Activated gamma-delta T cell treated with anti-CD3 and anti-CD28 coated beads, Interleukin-2, amount 50 U/mL, for 16 hours (primary cell): ENCODE measurements at regions not wholly inside any gene's neighbourhood (a gene's known extent, or its start where the extent isn't known, plus 50 kb on each side); places are given as distances from the start of the nearest gene placed in this dataset.
"Not testable (repeated sequence)": the region's sequence is repeated elsewhere in the genome, so short reads cannot be mapped to it uniquely, and the experiment has no call there.

ENCODE experiments used
- DNase-seq: peaks from one replicate; pipeline ENCODE4 v3.0.0-alpha.2; 2020; ENCODE audit warnings: low read depth

DNA sequence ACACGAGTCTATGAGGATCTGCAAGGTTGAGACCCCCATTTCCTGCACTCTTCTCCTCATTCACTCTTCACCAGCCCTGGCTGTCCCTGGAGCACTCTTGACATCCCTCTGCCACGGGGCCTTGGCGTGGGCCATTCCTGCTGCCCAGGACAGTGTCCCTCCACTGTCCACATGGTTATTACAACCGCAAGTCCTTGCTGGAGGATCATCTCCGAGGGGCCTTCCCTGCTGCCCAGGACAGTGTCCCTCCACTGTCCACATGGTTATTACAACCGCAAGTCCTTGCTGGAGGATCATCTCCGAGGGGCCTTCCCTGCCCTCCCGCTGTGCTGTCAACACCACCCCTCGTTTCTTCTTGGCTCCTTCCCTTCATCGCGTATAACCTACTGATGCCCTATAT is 850.7 kb downstream of the TBC1D22A start:
- DNase-seq, result not testable (repeated sequence)

DNA sequence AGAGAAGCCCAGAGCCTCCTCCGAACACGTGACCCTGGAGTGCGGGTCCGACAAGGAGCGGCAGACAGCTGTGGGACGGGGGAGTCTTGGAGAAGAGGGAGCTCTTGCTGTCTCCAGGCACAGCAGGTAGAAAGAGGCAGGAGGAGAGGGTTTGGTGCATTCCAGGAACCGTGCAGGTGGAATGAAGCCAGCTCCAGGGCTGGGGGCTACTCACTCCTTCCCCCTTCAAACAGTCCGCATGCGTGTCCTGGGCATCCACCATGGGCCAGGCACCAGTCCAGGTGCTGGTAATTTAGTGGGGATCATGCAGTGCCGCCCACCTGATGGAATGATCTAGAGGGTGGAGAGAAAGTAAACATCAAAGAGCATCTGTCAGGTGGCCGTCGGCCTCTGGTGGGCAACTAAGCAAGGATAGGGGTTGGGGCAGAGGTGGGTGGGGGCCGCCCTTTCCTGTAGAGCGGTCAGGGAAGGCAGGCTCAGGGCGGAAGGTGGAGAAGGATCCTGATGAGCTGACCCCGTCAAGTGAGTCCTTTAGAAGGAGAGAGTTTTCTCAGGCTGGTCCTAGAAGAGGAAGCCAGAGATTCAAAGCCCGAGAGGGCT is 850.0 kb downstream of the TBC1D22A start:
- no peak for DNase-seq

DNA sequence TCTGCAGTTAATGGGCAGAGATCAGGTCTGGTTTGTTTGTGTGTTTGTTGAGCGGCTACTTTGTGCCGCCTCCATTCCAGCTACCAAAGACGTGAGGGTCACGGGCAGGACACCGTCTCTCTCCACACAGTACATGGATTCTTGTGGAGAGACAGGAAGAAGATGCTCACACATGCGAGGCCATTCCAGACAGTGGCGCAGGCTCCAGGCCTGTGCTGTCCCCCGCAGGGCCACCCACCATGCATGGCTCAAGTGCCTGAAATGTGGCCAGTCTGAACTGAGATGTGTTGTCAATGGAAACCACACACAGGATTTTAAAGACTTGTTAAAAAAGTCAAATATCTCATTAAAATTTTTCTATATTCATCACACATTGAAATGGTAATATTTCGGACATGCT is 848.3 kb downstream of the TBC1D22A start:
- DNase-seq, result no peak

DNA sequence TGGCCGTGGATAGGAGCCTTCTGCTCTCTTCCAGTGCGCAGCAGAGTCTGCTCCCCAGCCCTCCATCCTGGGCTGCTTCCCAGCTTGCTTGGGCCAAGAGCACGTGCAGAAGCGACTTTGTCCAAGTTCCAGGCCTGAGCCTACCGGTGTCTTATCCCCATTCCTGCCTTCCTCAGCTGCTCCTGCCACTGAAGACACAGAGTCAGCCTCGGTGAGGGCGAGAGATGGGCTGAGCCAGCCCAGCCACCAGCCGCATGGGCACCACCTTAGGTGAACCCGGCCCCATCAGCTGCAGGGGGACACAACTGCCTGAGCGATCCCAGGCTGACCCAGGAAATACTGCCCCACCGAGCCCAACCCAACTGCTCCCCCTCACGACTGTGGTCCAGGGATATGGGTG is 847.8 kb downstream of the TBC1D22A start:
- DNase-seq, result no peak

DNA sequence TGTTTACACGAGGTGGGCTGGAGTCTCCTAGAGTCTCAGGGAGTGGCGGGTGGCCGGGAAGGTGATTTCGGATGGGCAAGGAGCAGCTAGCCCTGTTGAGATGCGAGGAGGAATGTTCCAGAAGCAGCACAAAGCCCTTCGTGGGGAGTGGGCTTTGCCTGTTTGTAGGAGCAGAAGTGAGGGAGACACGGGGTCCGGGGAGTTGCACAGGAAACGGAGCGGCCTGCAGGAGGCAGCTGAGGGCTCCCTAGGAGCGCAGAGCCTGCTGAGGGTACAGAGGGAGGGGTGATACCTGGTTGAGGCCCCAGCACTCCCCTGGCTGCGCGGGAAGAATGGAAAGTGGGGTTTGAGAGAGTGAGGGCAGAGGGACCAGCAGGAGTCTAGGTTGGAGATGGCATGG is 847.2 kb downstream of the TBC1D22A start:
- no peak for DNase-seq

DNA sequence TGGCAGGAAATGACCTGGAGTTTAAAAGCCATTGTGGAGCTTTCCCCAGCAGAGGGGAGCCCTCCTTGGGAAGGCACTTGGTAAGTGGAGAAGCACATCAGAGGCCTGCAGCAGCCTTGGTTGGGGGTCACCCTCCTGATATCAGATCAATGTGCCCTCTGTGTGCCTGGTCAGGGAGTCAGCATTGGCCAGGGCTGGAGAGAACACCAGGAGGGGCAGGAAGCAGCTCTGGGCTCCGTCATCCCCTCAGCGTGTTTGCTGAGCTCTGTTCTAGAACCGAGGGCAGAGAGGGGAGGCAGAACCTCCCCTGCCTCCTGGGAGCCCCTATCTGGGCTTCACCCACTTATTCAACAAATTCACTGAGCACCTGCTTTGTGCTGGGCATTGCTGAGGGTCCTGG is 846.0 kb downstream of the TBC1D22A start:
- DNase-seq, result no peak

DNA sequence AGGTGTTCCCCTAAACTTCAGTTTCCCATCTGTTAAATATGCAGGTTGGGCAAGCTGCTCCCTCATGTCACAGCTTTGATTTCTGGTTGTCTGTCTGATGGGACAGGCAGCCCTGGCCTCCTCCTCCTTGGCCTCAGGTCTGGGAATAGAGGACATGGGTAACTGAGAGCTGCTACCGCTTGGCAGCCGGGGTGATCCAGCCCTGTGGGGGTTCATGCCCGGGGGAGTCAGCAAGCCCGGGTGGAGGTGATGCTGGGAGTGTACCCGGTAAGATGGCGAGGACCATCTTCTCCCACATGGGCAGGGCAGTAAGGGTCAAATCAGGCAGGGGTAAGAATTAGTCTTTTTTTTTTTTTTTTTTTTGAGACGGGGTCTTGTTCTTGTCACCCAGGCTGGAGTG is 845.0 kb downstream of the TBC1D22A start:
- no peak for DNase-seq

DNA sequence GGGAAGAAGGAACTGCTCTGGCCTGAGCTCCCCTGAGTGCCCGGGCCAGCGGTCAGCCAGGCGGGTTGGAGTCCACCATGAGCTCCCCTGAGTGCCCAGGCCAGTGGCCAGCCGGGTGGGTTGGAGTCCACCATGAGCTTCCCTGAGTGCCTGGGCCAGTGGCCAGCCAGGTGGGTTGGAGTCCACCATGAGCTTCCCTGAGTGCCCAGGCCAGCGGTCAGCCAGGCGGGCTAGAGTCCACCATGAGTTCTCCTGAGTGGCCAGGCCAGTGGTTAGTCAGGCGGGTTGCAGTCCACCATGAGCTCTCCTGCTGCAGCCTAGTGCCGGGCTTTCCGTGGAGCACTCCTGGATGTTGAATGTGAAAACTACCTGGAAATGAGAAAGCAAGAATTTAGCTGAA is 844.0 kb downstream of the TBC1D22A start:
- no peak for DNase-seq

DNA sequence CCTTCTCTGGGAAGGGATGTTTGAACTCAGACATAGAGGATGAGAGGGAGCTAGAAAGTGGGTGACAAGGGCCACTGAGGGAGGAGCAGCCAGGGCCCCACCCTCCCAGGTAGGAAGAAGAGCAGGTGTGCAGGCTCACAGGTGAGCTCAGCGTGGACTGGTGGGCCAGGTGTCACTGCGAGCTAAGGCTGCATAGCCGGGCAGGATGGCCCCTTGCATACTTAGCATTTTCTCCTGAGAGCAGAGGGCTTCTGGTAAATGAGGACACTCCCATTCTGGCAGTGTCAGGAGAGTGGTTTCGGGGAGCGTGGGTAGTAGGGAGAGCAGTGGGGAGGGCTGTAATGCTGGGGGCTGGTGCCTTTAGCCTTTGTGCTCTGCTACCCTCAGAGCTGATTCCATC is 843.4 kb downstream of the TBC1D22A start:
- no peak for DNase-seq

DNA sequence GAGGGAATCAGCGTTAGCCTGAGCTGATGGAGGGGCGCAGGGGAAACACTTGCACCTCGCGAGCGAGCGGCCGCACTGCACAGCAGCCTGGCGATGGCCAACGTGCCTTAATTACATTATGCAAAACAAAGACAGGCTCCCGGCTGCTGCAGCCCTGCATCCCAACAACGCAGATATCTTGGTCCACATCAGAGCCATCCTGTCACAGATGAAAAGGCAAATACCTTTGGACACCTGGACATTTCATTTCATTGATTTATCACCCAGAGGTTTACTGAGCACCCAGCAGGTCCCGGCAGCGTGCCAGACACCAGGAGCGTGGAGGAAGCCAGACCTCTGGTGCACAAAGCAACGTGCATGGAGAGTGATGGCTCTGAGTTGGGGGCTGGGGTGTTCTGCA is 843.0 kb downstream of the TBC1D22A start:
- no peak for DNase-seq

DNA sequence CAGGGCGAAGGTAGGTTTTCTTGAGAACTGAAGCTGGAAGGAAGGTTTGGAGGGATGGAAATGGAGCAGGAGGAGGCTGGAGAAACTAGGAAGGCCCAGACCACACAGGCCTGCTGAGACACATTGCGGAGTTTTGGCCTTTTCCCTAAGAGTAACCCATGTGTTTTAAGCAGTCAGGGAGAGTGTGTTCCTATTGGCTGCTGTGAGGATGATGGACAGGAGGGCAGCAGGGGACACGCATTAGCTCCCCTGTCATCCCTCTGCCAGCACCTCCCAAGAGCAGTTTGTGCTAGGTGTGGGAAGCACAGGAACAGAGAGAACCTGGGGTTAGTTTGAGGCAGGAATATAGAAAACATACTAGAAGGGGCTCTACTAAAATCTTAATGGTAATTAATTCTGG is 842.1 kb downstream of the TBC1D22A start:
- no peak for DNase-seq

DNA sequence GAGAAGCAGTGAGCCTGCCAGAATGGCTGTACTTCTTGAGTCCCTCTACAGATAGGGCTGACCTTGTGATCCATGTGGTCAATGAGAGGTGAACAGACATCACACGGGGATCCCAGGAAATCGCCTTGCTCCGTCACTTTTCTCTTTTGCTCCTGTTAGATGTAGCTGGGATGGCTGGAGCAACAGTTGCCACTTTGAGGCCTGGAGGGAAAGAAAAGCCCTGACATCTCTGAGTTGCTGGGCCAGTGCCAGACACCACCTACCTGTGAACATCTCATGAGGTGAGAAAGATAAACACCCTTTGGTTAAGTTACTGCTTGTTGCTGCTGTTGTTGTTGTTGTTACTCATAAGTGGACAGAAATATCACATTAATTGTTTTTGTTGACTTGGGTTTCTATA is 840.3 kb downstream of the TBC1D22A start:
- no peak for DNase-seq

DNA sequence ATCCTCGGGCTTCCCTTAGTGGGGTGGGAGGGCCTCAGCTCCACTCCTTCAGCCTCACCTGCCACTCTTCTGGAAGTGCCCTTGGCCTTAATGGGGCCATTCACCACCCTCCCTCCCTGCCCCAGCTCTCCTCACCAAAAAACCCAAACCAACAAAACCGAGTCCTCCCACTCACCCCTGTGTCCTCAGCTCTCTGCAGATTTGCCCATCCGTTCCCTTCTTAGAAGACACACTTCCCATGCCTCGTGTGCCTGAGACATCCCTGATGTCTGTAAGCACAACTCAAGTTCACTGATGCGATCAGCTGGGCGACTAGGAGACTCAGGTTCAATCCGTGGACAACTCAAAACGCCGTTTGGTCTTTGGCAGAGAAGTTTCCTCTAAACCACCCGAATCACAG is 839.2 kb downstream of the TBC1D22A start:
- no peak for DNase-seq

DNA sequence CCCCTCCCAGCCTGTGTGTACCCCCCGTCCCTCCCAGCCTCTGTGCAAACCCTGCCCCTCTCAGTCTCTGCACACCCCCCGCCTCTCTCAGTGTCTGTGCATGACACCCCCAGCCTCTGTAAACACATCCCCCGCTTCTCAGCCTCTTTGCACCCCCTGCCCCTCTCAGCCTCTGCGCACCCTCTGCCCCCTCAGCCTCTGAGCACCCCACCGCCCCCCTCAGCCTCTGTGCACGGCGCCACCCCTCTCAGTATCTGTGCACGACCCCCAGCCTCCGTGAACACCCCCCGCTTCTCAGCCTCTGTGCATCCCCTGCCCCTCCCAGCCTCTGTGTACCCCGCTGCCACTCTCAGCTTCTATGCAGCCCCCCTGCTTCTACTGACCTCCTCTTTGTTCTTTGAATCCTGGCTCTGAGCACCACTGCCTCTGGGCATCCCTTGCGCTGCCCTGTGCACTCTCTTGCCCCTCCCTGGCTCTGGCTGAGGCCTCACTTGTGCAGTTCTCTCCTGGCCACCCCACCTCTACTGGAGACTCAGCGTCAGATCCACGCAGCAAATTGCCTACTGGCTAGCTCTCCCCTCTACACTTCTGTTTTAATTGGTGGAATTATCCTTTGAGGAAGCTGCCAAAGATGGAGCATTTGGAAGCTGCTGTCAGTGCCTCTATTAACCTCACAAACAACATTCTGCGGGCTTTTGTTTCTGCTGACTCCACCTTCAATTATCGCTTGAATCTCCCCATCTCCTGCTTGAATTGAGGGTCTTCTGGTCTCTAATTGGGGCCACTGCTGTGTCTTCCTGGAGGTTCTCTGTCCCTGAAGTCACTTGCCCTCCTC is 838.6 kb downstream of the TBC1D22A start:
- DNase-seq, result no peak

DNA sequence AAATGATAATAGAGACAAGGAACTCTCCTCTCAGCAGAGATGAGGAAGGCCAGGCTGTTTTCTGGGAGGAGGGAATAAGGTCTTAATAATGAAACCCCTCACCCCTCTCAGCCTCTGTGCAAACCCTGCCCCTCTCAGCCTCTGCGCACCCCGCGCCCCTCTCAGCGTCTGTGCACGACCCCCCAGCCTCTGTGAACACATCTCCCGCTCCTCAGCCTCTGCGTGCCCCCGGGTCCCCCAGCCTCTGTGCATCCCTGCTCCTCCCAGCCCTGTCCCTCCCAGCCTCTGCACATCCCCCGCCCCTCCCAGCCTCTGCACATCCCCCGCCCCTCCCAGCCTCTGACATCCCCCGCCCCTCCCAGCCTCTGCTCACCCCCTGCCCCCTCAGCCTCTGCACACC is 837.8 kb downstream of the TBC1D22A start:
- DNase-seq, result no peak

DNA sequence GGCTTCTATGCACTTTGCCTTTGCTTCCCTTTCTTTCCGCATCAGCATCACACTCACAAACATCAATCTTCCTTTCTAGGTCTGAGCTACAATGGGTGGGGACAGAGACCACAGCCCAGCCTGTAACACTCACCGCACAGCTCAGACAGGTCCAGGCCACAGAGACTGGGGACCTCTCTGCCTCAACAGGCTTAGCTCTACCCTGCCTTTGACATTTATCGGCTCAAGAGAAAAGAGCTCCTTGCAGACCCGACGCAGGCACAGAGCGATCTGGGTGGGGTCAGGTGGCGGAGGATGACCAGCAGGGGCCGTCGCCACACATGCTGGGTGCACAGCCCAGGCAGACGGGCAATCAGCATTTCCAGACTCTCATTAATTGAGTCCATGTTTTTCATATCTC is 837.3 kb downstream of the TBC1D22A start:
- no peak for DNase-seq

DNA sequence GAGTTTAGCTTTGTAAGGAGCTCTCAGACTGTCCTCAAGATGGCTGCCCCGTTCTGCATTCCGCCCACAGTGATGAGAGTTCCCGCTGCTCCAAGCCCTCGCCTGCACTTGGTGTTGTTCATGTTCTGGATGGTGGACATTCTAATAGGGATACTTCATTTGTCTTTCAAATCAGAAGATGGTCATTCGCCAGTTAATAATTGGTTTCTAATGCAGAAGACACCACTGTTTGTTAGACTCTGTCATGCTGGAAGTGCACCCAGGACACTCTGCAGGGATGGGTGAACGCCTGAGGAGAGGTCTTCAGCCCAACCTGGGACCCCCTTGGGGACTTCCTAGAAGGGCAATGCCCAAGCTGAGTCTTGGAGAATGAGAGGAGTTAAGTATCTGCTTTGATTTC is 836.4 kb downstream of the TBC1D22A start:
- DNase-seq, result no peak

DNA sequence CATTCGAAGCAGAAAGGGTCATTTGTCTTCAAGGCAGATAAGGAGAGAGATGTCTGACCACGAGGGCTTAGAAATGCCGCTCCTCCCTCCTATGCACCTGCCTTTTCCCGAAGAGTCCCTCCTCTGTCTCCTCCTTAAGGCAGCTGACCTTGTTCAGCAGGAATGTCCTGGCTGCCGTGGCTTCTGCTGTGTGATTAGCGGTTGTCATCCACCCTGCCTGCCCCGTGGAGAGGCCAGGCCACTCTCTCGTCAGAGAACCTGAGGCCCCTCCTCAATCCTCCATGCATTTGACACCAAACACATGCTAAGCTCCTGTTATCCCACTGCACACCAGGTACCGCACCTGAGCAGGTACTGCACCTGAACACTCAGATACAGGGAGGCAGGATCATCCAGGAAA is 834.6 kb downstream of the TBC1D22A start:
- no peak for DNase-seq

DNA sequence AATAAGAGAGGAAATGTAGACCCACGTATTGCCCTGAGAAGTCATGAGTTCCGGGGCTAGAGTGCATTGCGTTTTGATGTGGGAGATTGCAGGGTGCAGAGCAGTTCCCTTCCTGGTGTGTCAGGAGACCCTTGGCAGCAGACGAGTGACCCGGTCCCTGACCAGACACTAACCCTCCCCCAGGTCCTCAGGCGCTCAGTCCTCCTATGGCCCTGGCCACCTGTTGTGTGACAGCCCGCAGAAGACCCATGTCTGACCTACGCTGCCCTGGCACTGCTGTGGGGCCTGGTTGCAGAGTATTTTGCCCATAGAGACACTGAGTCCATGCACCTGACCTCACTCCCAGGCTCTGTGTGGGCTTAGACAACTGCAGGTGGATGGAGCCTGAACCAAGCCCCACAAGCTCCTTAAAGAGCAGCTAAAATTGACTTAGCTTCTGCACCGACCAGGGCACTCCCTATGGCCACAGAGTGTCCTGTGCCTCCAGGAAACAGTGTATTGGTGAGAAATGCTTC is 833.8 kb downstream of the TBC1D22A start:
- DNase-seq, result no peak

DNA sequence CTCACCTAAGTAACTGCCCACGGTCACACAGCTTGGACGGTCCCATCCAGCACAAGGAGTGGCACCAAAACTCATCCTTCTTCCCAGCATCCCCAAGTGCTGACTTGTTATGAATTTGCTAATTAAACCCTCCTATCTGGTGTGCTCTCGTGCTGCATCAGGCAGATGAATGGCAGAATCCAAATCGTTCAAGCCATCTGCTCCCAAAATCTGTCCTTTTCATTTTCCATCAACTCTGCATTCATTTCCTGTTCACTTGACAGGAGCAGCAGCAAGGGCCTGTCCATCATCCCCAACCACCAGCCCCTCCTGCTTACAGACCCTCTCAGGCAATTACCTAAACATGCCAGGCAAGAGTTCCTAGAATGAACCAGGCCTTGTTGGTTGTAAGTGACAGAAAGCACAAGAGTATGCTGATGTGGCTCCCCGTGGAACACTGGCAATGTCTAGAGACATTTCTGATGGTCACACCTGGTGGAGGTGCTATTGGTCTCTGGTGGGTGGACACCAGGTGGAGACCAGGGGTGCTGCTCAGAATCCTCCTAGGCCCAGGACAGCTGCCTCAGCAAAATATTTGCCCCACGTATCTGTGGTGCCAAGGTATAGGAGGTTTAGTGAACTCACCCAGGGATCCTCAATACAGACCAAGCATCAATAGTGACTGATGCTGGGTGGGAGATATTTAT is 832.5 kb downstream of the TBC1D22A start:
- no peak for DNase-seq

DNA sequence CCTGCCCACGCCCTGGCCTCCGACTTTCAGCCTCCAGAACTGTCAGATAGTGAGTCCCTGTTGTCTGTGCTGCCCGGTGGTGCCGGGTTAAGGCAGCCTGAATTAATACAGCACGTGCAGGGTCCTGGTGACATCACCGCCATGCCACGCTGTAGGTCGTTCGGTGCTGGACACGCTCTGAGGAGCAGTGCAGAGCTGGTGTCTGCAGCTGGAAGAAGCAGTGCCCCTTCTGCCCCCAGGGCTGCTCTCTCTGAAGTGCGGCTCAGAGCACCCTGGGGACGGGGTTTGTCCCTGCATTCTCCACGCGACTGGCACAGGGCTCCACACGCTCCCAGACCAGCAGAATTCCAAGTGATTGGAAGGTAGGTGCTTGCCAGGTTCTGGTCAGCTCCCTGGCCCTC is 831.5 kb downstream of the TBC1D22A start:
- DNase-seq, result no peak

DNA sequence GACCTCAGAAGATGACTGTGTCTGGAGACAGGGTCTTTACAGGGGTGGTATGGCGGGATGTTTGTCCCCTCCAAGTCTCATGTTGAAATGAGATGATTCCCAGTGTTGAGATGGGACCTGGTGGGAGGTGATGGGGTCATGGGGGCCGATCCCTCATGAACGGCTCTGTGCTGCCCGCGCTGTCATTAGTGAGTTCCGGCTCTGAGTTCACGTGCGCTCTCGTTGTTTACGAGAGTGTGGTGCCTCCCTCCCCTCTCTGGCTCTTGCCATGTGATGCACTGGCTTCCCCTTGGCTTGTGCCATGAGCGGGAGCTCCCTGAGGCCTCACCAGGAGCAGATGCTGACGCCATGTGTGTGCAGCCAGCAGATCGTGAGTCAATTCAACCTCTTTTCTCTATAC is 830.8 kb downstream of the TBC1D22A start:
- no peak for DNase-seq

DNA sequence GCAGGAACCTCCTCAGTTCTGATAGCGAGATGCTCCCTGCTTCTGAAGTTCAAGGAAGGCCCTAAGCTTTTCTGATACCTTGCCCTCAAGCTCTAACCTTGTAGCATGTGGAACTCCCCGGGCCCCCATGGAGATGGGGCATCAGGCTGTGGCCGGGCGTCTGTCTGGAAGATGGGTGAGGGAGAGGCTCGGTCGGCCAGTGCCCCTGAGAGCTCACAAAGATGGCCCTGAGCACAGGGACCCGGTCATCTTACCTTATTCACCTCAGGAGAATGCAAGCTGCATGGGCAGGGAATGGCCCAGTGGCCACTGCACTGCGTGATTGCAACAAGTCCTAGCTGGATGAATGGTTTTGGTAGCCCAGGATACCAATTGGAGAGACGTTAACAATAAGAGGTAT is 830.3 kb downstream of the TBC1D22A start:
- DNase-seq, result no peak
